NCI-H2196 treated with DMSO at 0.1 percent for 48 hours (cell line): ENCODE measurements at regions not wholly inside any gene's neighbourhood (a gene's known extent, or its start where the extent isn't known, plus 50 kb on each side); places are given as distances from the start of the nearest gene placed in this dataset.

ENCODE experiments used
- DNase-seq: peaks from one replicate; lab custom pipeline; 2025; ENCODE audit not compliant: unreplicated experiment; lab: John Stamatoyannopoulos, UW

DNA sequence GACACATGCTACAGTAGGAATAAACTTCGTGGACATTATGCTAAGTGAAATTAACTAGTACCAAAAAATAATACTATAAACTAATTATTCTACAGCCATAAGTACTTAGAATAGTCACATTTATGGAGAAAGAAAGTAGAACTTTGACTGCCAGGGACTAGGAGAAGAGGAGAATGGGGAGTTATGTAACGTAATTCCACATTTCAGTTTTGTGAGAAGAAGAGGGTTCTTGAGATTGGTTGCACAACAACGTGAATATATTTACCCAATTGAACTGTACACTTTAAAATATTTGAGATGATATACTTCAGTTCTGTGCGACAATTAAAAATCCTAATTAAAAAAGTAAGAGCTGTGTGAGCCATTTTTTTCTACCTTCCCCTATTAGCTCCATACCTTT is 1412.9 kb downstream of the PLA2G4A start:
- no peak for DNase-seq

DNA sequence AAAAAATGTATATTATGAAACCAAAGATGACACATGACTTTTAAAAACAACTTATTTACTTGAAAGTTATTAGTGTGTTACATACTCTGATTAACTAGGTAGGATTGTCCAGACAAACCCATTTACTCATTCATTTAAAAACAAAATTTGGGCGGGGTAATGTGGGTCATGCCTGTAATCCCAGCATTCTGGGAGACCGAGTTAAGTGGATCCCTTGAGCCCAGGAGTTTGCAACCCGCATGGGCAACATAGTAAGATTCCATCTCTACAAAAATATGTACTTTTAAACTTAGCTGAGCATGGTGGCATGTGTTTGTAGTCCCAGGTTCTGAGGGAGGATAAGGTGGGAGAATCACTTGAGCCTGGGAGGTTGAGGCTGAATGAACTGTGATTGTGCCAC is 1414.7 kb downstream of the PLA2G4A start:
- DNase-seq: no peak

DNA sequence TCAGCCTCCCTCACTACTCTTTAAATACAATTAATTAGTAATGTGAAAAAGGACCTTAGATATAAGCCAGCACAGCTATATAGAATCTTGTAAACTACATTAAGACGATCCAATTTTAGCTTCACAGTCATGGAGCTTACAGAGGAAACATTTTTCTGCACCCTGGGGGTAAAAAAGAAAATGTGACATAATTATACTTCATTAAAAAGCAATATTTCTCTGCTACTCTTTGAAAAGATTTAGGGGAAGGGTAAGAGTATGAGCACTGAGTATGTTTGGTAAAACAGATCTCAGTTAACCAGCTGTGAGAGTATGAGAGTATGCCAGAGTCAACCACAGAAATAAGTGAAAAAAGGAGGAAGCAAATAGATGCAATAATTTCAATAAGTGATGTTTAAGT is 1415.9 kb downstream of the PLA2G4A start:
- DNase-seq: no peak

DNA sequence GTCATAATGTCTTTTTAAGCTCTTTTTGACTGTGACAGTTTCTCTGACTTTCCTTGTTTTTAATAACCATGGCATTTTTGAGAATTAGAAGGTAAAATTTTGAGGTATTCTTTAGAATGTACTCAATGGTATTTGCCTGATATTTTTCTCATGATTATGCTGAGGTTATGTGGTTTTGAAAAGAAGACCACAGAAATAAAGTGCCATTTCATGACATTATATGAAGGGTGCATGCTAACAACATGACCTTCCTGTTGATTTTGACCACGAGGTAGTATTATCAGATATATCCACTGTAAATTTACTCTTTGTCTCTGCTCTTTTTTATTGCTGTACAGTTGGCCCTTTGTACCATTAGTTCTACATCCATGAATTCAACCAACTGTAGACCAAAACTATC is 1418.5 kb downstream of the PLA2G4A start:
- no peak for DNase-seq

DNA sequence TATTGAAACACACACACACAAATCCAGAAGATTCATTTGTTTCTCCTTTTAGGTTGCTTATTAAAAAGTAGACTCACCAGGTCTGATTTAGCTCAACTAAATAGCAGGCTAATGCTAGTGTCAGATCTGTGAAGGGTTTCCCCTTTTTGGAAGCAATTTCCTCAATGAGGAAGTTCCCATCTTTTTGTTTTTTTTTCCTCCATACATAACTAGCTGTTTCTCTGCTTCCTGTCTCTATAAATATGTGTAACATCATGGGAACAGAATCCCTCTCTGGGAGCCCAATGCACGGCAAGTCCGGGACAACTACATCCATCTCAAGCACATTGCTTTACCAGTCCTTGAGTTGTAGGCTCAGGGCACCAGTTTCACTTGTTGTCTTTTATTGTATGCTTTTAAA is 1421.1 kb downstream of the PLA2G4A start:
- no peak for DNase-seq

DNA sequence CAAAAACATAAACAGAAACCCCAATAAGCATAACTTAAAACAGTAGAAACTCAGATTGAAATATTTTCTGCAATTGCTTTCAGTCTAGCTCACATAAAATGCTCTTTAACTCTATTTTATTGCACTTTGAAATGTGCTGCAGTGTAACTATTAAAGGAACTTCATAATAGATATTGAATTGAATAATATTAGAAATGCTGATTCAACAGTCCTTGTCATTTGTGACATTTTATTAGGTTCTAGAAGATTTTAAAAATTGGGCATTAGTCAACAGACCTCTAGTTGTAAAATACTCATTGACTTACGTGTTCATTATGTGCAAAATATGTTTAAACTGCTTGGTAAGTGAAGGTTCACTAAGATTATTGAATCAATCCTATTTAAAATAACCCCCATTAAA is 1422.3 kb downstream of the PLA2G4A start:
- DNase-seq: no peak

DNA sequence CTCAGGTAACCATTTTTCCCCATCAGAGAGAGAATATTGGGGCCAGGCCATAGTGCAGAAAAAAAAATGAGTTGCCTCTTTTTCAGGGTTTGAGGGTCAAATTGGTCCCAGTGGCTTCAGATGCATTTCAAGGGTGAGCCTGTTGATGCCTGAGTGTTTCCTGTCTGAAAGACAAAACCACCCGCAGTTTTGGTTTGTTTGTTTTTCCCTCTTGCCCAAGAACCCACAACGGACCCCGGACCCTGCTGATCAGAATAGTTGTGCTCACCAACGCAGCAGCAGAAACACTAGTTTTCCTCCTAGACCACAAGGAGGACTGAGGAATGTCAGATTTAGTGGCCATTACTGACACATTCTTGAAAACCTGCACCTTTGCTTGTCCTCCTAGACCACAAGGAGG is 1433.1 kb downstream of the PLA2G4A start:
- DNase-seq: no peak

DNA sequence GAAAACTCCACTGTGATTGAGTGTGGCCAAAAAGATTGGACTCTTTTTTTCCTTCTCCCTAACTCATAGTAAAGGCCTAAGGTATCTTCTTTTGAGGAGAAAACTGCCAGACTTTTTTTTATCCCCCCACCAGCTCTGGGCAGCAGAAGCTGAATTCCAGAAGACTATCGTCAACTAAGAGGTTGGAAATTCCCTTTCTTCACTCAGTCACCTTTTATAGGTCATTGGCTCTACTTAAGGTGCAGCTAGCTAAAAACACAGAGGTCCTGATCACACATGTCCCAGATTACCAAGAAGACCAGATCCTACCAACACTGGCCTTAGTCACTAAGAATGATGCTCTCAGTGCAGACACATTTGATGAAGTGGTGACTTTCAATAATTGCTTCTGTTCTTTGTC is 1441.2 kb downstream of the PLA2G4A start:
- DNase-seq: no peak

DNA sequence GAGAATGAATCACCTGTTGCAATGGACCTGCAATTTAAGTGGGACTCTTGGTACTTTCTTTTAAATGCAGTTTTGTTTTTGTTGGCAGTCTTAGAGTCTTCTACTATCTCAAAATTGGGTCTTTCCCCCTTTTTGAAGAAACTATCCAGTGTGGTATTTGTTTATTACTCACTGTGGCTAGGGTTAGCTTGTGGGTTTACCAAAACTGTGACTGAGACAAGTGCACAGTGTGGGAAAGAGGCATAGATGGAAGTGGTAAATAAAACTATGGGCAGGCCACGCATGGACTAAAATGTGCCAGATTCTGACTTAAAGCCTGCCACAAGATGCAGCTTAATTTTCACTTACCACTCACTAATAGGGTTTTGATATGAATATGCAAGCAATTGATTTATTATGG is 1441.7 kb downstream of the PLA2G4A start:
- DNase-seq: no peak

DNA sequence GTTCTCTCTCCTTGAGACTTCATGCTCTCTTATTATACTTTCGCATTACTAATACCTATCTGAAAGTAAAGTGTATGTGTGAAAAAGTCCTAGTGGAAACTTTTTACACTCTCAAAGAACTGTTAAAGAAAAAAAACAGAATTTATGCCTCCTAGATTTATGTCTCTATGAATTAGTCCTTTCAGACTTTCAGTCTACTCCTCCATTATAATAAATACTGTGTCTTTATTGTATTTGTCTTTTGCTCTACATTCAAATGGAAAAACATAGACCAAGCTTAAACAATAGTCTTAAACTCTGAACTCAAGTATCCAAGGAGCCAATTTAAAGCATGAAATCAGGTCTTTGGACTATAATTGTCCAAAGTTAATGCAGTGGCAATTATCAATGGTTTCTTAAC is 1449.0 kb downstream of the PLA2G4A start:
- no peak for DNase-seq

DNA sequence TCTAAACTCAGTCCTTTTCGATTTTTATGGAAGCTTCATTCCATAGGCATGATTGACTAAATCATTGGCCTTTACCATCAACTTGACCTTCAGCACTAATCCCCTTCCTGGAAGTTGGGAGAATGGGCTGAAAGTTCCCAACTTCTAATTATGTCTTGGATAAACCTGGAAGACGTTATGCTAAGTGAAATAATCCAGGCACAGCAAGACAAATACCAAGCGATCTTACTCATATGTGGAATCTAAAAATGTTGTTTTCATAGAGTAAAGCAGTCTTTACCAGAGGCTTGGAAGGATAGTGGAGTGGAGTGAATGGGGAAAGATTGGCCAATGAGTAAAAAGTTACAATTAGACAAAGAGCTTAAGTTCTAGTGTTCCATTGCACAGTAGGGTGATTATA is 1453.2 kb downstream of the PLA2G4A start:
- DNase-seq: no peak

DNA sequence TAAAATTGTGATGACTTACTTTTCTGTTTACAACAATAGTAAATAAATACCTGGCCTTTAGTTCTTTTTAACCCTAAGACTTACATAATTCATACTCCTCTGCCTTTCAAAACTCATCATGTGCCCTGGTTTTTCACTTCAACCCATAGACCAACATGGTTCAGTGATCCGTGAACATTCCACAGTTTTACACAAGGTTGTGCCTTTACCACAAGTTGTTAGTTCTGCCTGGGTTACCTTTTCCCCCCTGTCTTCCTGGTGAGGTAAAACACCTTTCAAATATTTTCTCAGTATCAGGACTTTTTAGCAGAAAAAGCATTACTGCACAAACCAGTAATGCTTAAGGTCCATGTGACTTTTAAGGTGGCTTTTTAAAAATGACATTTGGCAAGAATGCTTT is 1466.4 kb downstream of the PLA2G4A start:
- DNase-seq: no peak

DNA sequence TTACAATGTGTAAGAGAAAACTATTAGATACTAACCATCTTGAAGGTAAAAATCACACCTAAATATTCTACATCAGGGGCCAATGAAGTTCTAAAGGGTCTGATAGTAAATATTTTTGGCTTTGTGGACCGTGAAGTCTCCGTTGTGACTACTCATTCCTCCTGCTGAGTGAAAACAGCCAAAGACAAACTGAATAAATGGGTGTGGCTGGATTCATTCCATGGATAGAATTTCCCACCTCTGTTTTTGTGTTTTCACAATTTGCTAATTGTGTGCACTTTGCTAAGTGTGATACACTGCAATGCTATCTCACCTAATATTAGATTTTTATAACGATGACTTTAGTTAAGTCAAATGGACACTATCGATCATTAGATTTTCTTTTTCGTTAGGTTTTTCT is 1474.0 kb downstream of the PLA2G4A start:
- no peak for DNase-seq

DNA sequence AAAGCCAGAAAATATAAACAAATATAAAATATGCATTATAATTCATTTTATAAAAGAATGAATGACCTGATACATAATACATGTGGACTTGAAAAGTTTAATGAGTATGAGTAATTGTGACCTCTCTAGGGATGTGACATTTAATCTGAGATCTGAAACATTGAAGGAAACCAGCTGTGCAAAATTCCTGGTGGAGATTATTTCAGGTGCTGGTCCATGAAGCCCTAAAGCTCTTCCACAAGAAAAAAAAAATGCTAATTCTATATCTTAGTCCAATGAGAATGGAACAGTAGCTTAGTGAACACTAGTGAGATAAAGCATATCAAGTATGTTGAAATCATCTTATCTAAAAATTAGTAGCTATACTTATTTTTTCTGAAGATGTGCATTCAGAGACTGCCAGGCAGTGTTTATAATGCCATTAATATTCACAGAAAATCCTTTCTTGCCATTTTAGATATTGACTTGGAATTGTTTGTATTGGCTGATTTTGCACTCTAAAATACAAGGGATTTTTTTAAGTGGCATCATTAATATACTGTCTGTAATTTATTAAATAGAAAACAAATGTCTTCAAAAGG is 1485.9 kb downstream of the PLA2G4A start:
- no peak for DNase-seq

DNA sequence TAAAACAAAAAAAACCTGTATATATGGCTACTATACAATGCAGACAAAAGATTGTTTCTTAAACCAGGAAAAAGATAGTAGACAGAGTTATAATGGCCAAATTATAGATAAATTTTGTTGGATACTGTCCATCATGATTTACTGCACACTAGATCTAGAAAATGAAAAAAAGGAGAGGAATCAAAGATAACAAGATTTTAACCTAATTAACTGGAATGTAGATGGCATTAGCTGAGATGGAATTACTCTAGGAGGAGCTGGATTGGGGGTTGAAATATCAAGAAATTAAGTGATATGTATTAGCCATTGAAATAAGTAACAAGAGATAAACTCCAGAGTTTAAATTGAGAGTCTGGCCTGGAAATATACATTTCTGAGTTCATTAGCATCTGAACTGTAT is 1489.1 kb downstream of the PLA2G4A start:
- DNase-seq: no peak

DNA sequence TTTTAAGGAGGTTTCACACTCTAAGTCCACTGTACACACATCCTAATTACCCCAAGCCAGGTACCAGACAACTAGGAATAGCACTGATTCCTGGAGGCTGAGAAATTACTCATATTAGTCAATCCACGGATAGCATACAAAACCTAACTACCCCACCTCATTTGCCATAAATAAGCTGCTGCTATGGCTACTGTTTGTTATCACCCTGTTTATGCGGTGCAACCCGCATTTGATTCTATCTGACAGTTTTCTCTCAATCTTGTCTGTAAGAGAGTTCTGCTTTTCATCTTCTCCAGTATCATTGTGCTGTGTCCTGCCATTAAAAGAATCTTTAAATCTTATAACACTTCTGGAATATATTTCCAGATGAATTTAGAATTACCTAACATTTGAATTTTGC is 1496.5 kb downstream of the PLA2G4A start:
- DNase-seq: no peak

DNA sequence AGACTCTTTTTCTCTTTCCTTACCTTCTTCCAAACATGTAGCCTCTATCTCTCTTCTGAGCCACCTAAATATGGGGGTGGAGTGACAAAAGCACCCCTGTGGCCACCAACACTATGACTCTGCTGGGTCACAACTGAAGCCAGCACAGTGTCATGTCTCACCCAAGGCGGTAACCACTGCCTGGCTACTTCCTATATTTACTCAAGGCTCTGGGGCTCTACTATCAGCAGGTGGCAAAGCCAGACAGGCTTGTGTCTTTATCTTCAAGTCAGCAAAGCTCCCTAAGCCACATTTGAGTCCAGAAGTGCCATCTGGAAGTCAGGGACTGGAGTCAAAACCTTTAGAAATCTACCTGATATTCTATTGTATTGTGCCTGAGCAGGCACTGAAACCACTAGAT is 1515.2 kb downstream of the PLA2G4A start:
- no peak for DNase-seq

DNA sequence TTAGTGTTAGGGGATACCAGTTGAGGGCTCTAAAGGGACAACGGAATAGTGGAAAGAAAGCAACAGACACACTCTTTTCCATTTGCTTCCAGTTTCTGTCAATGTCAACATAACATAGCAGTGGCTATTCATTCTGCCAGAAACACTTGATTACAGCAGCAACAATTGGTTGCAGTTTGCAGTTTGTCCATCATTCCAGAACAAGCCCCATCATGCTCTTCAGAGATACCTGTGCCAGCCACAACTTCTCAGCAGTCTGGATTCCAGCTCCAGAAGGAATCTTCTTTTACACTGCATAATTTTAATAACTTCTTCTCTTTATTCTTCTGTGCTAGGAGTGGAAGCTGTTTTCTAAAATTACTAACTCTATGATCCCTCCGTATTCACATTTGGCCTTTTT is 1521.4 kb downstream of the PLA2G4A start:
- no peak for DNase-seq

DNA sequence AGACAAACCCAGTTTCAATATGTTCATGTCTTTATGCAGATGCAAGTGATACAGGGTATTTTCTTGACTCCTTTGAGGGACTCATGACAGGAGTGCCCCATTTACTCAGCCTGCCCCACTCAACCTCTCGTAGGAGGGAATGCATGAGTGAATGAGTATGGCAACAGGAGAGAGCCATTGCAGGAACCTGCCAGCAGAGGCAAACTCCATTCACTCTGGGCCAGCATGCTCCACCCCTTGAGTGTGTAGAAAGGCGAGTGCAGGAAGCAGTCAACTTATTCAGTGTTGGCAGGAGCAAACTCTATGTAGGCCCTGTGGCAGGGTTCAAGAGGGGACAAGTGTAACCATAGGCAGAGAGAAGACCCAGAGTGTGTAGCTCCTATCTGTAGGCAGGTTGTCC is 1526.3 kb downstream of the PLA2G4A start:
- no peak for DNase-seq

DNA sequence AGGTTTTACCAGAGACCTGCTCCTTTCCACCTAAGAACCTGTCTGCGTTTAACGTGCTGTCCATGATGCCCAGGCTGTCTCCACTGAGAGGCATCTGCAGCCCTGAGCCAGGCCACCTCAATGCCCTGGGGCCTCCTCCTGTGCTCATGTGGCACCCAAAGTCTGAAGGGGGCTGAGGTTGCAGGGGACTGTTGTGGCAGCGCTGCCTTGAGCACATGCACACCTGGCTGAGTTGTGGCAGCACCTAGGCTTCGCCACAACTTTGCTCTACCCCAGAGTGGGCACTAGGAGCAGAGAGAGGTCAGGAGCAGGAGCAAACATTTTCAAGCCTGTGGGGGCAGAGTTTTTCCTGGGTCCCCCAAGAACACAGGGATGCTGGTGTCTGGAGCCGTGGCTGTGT is 1527.1 kb downstream of the PLA2G4A start:
- DNase-seq: no peak

DNA sequence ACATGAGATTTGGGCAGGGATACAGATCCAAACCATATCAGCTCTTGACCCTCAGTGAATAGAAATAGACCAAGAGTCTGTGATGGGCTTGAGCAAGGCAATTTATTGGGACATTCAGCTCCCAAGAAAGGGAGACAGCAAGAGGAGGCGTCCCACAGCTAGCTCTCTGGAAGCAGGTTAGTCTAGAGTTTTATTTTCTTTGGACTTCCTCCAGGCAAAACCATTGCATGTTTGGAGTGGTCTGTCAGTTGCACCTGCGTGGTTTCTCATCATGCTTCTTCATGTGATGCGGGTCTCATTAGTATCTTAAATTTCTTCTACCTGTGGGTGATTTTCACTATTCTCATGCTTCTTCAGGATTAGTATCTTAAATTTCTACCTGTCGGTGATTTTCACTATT is 1530.6 kb downstream of the PLA2G4A start:
- no peak for DNase-seq

DNA sequence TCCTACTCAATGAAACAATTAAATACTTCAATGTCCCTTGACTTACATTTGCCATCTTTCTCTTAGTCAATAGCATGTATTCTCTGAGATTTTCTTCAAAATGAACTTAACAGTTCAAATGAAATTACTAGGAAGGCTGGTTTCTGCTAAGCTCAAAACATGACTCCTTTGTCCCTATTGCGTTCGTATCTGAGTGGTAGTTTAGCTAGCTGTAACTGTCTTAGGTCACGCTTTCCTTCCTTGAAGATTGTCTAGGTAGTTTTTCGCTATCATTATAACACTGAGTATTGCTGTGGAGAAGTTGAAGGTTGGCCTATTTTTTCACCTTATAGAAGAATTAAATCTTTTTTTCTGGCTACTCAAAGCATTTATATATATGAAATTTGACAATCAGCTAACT is 1535.2 kb downstream of the PLA2G4A start:
- DNase-seq: no peak

DNA sequence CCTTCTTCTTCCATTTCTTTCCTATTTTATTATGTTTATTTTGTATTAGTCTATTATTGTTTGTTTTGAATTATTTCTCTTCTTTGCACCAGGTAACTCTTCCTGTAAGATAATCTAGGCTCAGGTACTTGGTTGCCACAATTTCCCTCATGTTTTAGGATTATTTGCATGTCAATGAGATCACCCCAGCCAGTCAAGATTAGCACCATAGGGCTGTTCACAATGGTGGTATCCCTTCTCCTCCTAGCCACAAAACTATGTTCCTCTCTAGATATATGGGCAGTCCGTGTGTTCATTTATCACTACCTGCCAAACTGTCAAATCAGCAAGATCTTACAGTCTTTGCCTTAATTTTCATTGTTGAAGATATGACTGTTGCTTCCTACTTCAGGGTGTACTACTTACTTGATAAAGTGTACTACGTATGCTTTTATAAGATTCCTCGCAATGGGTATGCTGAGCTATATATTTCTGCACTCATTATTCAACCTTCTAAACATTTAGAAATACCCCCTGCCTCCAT is 1536.2 kb downstream of the PLA2G4A start:
- no peak for DNase-seq

DNA sequence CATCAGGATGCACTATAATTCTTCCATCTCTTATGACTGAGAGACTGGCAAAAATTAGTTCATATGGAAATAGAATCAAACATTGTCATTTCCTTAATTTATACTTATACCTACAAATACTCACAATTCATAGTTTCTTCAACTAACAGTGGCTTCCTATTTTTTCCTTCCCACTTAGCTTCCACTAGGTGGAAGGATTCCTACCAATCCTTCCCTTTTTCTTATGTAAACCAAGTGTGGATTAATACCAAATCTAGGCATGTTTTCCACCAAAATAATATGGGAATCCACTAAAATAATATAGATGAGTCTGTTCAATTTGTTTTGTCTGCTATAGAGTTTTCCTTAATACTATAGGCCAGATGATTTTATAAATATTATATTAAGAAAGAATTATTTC is 1537.1 kb downstream of the PLA2G4A start:
- DNase-seq: no peak
